ENCODE measurements at regions not wholly inside any gene's neighbourhood (a gene's known extent, or its start where the extent isn't known, plus 50 kb on each side); places are given as distances from the start of the nearest gene placed in this dataset.
A peak's percentile ranks its signal among the peaks of the same experiment; 100 is the strongest.

DNA sequence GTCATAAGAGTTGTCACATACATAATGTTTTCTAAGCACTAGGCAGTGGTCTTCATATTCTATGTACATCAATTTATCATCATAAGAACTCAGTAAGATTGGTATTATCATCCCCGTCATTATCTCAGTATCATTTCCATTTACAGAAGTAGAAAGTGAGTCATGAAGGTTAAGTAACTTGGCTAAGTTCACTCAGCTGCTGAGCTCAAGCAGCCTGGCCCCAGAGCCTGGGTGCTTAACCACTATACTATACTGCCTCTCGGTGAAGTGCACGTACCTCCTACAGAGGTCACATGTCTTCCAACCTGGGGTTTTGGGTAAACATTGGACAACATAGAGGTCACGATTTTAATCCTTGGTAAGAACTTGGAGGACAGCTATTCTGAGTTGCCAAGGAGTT is 161.5 kb upstream of the GATB start:
- no peak for DNase-seq

DNA sequence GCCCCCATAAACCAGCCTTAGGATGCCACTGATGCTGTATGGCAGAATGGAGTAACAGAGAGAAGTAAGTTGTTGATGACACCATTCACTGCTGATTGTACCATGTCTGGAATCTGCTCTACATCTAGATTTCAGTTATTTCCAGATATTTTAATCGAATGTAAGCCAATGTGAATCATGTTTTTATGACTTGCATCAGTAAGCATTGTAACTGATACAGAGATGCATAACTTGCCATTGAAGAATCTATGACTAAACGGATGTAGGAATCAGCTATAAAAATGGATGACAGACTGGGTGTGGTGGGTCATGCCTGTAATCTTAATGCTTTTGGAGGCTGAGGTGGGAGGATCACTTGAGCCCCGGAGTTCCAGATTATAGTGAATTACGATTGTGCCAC is 161.0 kb upstream of the GATB start:
- DNase-seq = no peak

DNA sequence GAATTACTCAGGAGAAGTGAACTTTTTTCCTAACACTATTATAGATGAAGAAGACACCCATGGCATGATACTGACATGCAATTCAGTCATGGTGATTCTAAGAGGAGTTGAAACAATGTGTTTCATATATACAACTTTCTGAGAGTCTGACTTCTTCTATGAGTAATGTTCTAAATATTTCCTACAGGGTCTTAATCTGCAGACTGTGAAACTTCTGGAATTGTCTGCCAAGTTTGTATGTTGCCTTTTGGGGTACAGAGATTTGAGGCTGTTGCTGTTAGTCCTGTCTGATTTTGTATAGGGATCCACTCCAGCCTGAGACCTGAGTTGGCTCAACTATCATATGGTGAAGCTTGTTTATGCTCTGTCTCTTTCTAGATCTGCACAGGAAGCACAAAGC is 160.6 kb upstream of the GATB start:
- DNase-seq = no peak

DNA sequence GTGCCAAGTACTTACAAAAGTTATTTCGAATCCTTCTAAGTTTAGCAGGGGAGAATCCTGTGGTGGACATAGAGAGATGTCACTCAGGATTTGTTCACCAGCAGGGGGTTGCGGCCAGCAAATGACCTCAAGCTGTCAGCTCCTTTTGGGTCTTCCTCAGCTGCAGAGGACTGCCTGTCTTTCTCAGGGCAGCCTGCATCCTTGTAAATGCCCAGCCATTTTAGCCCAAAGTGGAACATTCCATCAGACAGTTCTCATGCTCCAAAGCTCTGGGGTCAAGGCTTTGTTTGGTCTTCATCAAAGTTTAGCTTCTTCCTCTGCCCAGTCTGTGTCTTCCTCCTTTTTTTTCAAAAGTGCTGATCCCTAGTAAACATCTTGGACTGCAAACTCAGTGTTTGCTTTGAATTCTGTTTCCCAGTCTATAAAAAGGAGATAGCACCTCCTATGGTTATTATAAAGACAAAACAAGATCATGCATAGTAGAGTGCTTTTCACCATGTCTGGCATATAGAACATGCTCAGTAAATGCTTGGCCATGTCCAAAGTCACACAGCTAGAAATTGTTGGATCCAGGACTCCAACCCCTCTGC is 156.4 kb upstream of the GATB start:
- no peak for DNase-seq

DNA sequence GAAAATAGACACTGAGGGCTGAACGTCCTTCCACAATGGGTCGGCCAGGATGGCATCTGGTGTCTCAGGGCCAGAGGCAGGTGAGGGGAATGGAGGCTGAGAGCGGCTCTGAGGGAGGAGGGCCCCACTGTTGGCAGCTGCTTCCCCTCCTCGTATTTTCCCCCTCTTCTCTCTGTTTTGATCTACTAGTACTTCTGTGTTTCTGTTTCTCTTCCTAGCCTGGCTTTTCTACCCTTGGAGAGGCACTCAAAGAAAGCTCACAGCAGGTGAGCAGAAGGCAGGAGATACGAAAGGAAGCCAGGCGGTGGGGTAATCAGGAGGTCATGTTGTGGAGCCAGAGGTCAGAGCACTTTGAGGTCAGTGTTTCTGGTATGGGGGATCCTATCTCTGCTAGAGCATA is 151.8 kb upstream of the GATB start:
- DNase-seq = no peak

DNA sequence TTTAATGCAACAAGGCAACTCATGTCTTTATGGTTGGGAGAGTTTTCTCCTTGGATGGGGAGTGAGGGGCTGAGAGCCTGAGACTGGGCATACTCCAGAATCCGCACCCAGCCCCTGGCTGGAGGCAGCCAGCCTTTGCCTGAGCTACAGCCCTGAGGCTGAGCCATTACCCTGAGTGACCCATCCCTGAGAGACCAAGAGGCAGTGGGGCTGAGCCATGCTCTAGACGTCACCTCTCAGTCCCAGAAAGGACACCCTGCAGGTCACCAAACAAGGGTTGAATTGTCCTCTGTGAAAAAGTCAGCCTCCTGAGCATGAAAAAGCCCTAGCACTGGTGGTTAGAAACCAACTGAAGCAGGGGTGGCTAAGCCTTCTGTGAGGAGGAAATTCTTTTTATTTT is 151.2 kb upstream of the GATB start:
- DNase-seq = no peak

DNA sequence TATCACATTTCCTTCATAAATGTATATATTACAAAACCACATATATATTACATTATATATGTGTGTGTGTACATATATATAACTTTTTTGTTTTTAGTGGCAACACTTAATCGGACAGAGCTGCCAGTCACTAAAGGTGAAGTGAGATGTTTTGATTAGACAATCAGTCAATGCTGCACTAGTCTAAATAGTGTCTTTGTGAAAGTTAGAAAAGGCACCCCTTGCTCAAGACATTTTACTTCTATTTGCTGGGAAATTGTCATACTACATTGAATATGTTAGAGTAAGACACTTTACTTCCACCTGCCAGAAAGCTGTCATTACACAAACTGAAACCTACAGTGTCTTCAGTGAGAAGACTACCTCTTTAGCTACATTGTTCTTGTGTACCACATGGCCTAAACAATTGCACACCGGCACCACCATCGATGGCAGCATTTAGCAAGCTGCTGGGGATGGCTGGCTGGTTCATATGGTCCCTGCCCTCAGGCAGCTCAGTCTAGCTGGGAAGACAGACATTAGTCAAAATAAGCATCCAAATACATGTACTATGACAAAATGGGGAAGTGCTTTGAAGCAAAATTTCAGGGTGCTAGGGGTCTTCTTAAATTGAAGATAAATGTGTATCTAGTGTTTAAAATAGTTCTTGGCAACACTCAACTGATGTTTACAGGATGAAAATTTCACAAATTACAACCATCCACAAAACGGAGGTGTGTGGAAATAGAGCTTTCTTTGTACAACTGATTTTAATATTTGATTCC is 148.1 kb upstream of the GATB start:
- DNase-seq = no peak

DNA sequence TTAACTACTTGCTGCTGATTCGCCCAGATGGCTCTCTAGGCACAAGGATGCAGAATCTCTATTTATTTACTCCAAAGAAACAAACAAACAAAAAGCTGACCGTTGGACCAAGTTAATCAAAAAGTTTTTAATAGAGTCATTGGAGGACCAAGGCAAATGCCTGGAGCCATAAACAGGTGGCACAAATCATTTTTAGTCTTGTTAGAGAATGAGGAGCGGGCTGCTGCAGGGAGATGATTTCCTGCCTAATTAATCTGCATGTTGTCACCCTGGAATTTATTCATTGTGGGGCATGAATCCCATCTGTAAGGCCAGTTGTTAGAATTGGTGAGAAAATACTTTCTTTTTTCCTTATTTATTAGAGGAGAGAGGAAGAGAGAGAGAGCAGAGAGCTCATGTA is 147.4 kb upstream of the GATB start:
- DNase-seq = no peak

DNA sequence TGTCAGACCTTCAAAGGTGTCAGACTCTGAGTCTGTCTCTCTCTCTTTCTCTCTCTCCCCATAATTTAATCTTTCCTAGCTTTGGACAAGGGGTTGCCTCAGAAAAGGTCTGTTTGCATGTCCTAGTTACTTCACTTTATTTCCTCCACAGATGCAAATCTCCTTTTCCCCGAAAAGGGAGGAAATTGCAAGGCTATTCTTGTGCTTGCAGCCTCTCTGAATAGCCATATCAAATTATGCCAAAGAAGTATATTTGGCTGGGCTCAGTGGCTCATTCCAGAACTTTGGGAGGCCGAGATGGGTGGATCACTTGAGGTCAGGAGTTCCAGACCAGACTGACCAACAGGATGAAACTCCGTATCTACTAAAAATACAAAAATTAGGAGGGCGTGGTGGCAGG is 145.6 kb upstream of the GATB start:
- no peak for DNase-seq

DNA sequence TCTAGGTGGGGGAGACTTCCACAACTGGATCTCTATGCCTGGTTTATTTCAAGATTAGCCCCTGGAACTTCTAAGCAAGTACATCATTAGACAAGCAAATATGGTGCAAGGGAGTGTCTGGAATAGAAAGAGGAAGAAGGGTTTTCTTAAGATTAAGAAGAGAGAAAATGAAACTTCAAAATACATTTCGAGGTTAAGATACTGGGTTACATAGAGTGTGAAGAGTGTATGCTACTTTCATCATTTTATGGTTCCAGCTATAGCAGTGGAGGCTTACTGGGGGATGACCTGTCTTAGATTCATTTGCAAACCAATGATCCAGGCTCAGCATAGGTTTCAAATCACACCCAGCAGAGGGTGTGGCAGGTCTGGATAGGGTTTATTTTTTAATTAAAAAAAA is 144.4 kb upstream of the GATB start:
- no peak for DNase-seq

DNA sequence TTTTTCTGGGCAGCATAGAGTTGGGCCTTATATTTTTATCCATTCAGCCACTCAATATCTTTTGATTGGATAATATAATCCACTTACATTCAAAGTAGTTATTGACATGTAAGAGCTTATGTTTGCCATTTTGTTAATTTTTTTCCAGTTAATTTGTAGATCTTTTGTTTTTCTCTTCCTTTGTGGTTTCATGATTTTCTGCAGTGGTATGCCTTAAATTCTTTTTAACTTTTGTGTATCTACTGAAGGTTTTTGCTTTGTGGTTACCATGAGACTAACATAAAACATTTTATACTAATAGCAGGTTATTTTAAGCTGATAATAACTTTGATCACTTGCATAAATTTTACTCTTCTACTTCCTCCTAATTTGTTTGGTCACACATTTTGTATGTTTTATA is 140.8 kb upstream of the GATB start:
- DNase-seq = no peak

DNA sequence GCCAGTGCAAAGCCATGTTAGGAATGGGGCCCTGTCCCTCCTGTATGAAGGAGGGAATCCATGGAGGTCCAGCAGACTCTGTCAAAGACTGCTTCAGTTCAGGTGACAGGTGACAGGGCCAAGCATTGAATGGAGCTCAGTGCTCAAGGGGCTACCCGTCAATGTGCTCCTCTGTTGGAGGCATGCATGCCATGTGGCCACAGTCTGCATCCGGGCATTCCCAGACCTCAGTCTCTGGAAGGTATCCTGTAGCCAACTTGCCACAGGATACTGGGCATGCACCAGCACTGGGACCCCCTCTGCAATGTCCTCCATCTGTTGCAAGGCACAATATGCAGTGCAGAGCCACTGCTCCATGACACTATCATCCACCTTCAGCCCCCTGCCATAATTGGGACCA is 136.1 kb upstream of the GATB start:
- no peak for DNase-seq

DNA sequence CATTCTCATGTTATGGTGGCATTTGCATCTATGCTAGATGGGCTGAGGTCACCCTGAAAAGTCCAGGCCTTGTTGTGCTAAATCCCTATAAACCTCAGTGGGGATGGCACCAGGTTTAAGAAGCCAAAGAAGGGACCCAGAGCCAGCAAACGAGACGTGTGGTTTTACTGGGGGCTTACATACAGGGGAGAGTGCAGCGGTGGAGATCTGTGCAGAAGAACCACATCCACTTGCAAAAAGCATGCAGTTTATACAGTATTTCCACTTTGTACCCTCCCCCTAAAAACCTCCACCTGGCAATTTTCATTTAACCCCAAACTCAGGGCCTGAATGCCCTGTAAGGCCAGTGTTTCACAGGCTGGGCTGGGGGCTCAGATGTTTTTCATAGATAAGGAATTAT is 134.9 kb upstream of the GATB start:
- no peak for DNase-seq

DNA sequence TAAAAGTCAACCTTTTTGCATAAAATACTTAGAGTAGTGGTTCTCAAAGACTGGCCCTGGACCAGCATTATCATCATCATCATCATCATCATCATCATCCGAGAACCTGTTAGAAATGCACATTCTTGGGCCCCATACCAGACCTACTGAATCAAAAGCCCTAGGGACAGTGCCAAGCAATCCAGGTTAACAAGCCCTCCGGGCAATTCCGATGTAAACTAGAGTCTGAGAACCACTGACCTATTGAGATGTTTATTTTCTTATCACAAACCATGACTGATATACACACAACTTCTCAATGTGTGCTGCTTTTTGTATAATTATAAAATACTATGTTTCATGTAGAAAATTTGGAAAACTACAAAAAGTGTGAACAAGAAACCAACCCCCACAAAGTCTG is 133.4 kb upstream of the GATB start:
- DNase-seq = no peak

DNA sequence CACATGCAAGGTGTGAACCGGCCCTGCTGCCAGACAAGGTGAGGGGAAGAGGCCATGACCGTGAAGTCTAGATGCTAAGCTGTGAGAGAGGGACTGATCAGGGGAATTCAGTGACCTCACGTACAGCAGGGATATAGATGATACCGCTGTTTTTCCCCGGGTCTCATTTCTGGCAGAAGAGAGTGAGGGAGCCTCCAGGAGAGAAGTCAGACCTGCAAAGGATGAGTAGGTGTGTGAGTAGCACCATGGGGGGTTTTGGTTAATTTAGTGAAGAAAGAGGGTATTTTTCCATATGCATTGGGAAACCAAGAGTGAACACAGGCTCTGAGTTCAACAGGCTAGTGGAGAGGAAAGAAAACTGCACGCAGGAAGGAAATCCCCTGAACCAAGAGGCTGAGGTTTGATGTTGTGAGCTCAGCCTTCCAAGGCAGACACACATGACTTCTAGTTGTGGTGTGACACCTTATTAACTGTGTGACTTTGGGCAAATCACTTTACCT is 127.6 kb upstream of the GATB start:
- no peak for DNase-seq

DNA sequence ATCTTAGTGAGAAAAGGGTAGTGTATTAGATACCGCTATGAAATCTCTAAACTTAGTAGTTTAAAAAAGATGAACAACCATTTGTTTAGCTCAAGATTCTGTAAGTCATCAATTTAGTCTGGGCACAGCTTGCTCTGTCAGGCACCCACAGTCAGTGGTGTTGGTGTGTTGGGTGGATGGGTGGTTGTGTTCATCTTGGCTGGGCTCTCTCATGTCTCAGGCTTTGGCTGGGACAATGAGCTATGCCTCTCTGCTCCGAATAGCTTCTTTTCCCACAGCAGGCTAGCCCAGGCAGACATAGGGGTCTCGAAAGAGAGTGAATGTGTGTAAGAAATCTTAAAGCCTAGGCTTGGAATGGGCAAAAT is 127.0 kb upstream of the GATB start:
- DNase-seq = no peak

DNA sequence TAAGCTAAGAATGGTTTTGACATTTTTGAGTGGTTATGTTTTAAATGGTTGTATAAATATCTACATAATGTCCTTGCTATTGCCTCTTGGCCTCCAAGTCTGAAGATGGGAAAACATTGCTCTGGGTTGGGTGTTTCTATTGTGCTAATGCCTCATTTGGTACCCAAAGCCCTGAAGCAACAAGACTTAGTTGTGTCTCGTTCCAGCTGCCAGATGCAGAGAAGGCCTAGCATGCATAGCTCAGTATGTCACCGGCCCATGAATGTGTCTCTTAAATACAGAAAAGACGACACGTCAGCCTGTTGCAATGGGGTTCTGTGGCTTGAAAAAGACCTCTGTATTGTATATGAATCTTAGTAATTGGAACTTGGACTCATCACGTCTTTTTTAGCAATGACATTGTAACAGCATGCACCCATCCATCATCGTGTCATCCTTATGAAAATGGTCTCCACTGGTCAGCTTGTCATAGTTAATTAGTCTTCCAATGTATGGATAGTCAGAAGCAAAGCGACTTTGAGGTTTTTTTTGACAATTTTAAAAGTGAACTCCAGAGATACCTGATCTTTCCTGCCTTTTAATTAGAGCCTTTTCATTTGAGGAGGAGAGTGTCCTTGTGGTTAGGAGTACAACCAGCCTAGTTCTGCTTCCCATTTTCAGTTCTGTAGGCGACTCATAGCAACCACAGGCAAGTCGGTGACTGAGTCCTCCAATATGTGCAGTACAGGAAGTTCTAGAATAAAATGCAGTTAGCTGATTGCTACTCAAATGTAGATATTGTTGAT is 126.4 kb upstream of the GATB start:
- DNase-seq = peak; percentile 7 to 21

DNA sequence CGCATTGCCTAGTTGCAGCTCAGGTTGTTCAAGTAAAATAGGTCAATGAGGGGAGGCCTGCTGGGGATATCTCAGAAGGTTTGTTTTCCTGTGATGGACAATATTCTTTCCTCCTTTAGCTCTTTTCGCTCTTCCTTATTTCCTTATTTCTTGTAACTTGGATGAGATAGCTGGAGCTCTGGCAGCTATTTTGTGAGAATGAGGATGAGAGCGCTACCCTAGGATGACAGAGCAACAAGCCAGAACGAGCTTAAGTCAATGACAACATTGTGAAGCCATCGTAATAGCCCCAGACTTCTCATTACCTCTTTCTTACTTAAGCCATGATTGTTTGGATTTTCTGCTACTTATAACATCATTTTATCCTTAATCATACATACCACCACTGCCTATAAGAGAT is 124.3 kb upstream of the GATB start:
- DNase-seq = no peak

DNA sequence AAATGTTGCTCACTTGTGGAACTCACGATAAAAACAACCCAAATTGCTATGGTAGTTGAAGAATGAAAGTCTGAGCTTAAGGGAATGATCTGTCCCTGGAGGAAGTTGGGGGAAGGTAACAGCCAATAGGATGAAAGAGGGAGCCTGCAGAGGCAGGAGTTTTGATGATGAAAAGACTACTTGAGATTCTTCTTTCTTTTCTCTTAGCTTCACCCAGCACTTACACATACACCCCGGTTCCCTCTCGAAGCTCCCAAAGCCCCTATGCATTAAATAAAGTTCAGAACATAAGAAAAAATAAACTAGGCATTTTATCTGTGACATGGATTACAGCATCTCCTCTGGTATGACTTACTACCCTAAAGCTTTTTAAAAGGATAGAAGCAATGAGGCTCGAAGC is 122.9 kb upstream of the GATB start:
- DNase-seq = no peak

DNA sequence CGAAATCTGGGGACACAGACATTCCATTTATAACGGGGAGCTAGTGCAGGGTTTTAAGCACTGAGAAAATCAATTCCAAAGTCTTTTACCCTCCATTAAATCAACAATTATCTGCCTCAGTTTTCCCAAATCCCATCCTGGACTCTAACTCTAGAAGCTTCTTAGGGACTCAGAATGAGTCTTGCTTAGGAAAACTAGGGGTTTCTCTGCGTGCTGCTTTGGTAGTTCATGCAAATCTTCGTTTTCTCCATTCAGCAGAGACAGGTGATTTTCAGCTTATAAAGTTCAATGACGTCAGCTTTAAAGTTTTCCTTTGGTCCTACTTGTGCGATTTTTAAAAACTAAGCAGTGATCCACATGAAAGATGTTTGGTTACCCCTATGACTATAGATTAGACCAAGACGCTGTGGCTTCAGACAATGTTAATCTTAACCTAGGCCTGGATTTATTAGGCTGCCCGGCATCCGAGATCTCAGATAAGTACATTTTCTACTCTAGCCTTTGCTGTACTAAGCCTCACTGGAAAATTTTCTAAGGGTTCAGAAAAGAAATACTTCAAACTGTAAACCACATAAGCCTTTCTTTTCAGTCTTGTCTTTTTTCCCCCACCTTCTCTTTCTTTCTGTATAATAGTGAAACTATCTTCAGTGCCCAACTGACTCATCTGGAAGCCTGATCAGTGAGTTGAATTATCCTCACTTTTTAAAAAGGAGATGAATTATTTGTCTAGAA is 121.4 kb upstream of the GATB start:
- no peak for DNase-seq

DNA sequence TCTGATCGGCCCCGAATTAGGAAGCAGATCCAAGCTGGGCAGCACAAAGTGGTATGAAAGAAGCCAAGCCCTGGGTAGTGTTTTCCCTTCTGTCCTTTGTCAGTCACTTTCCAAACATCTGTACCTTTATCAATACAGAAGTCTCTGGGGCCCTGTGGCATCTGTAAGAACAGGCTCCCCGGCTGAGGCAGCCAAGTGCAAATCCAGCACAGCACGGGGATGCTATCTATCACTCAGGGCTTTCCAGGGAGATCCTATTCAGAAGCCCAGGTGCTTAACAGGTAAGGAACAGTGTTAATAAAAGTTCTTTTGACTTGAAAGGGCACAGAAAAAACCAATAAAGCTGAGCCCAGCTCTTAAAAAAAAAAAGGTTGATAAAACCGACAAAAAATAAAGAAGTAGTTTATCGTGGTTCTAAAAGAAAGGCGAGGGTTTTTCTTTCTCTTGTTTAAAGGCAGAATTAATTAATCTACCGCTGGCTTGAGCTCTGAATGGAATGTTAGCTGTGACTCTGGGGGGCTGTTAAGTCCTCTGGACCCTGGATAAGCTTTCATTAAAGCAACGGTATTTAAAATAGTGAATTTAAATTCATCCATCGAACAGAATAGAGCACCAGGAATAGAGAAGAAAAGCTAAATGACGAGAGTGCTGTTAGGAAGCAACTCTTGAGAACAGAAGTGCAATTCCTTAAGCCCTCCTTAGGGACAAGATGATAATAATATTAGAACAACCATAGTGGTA is 119.1 kb upstream of the GATB start:
- no peak for DNase-seq

DNA sequence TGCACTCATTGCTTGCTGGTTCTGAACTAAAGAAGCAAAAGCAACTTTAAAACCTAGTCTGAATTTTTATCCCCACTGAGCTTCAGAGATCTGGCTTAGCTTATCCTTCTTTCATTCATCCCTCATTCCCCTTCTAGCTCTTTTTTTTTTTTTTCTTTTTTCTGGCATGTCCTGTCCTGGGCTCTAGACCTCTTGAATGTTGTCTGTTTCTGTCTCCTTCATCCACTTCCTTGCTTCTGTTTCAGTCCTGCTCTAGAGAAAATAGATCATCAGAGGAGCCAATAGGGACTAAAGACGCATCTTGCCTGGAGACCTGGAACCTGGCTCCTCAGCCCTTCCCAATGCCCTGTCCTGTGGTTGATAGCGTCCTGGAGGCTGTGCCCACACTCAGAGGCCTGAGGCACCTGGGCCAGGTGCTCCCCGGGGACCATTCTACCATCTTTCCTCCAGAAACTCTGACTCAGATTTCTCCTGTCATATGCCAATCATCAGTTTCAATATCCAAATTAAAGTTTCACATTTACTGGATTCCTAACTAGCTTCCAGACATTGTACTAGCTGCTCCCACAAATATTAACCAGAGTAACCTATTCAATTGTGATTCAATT is 115.7 kb upstream of the GATB start:
- no peak for DNase-seq

Measured in AML-193 (cell line).